ENCODE measurements at regions not wholly inside any gene's neighbourhood (a gene's known extent, or its start where the extent isn't known, plus 50 kb on each side); places are given as distances from the start of the nearest gene placed in this dataset.

DNA sequence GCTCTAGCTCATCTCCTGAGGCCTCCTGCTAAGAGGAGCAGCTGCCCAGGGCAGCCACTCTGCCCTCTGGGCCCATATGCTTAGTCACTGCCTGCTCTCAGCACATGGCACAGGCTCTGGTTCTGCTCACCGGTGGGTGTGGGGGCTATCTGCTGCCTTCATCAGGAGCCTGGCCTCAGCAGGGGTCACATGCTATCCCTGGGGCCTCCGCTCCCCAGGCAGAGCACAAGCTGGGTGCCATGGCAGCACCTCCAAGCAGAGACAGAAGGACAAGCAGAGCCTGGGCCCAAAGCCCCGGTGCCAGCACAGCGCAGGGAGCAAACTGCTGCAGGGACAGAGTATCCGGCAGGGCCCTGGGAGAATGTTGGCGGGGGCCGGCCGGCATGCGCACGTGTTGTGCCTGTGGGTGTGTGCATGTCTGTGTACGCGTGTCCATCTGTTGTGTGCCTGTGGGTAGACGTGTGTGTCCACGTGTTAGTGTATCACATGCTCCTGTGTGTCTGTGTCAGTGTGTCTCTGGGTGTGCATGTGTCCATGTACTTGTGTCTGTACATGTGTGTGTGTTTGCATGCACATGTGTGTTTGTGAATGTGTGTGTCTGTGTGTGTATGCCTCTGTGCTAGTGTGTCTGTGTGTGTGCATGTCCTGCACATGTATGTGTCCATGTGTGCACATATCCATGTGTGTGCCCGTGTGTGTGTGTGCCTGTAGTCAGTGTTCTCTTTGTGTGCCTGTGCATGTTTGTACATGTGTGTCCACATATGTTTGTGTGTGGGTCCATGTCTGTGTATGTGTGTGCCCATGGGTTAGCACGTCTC is 326.9 kb downstream of the TMEM121 start:
- Histone ChIP-seq H3K36me3 (ENCODE audit: control insufficient read depth, insufficient read depth, low read length) (no peaks in the 10 kb centered on the region), H3K27ac (ENCODE audit: insufficient read depth, low read length) (no peak overlapping the region), H3K27me3 (ENCODE audit: control insufficient read depth, insufficient read depth, low read length) (no peaks in the 10 kb centered on the region), H3K9ac (ENCODE audit: insufficient read depth, low read length) (no peak overlapping the region), H3K4me1 (ENCODE audit: control insufficient read depth, extremely low read depth, insufficient read depth, low read length) (no peaks in the 10 kb centered on the region), H3K4me2 (ENCODE audit: extremely low read depth, insufficient read depth, low read length) (no peak overlapping the region), H2AFZ (ENCODE audit: low read length) (no peak overlapping the region), H3K4me3 (replicated peaks in 1 of 4; ENCODE audit: control extremely low read depth in 1 of 4, insufficient read depth in 1 of 4, low read depth in 3 of 4, low read length in 4 of 4) (no peak overlapping the region), H4K20me1 (ENCODE audit: control insufficient read depth, extremely low read depth, insufficient read depth, low read length) (no peaks in the 10 kb centered on the region), H3K79me2 (ENCODE audit: control insufficient read depth, insufficient read depth, low read length) (no peaks in the 10 kb centered on the region), H3K9me3 (ENCODE audit: control insufficient read depth, insufficient read depth, low read depth, low read length) (no peaks in the 10 kb centered on the region)
- no peak for DNase-seq (ENCODE audit: low read depth in 2 of 2)
- TF ChIP-seq, protein P1, sequence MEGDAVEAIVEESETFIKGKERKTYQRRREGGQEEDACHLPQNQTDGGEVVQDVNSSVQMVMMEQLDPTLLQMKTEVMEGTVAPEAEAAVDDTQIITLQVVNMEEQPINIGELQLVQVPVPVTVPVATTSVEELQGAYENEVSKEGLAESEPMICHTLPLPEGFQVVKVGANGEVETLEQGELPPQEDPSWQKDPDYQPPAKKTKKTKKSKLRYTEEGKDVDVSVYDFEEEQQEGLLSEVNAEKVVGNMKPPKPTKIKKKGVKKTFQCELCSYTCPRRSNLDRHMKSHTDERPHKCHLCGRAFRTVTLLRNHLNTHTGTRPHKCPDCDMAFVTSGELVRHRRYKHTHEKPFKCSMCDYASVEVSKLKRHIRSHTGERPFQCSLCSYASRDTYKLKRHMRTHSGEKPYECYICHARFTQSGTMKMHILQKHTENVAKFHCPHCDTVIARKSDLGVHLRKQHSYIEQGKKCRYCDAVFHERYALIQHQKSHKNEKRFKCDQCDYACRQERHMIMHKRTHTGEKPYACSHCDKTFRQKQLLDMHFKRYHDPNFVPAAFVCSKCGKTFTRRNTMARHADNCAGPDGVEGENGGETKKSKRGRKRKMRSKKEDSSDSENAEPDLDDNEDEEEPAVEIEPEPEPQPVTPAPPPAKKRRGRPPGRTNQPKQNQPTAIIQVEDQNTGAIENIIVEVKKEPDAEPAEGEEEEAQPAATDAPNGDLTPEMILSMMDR (conservative IDR thresholded peaks at IDR 0.05 in 1 of 2, IDR thresholded peaks at IDR 0.05 in 1 of 2; ENCODE audit: low read depth in 1 of 2, low read length in 2 of 2) = no peak
- TF ChIP-seq EZH2 (IDR thresholded peaks at IDR 0.05; ENCODE audit: low read length, missing control alignments) = no peak

GRCh38 chr14:105853907-105854599 is 327.7 kb downstream of the TMEM121 start:
- no peak for DNase-seq (ENCODE audit: low read depth in 2 of 2)
- Histone ChIP-seq H2AFZ (ENCODE audit: low read length) (no peak overlapping the region), H3K36me3 (ENCODE audit: control insufficient read depth, insufficient read depth, low read length) (no peaks in the 10 kb centered on the region), H4K20me1 (ENCODE audit: control insufficient read depth, extremely low read depth, insufficient read depth, low read length) (no peaks in the 10 kb centered on the region), H3K4me1 (ENCODE audit: control insufficient read depth, extremely low read depth, insufficient read depth, low read length) (no peaks in the 10 kb centered on the region), H3K27ac (ENCODE audit: insufficient read depth, low read length) (no peak overlapping the region), H3K9me3 (ENCODE audit: control insufficient read depth, insufficient read depth, low read depth, low read length) (no peaks in the 10 kb centered on the region), H3K79me2 (ENCODE audit: control insufficient read depth, insufficient read depth, low read length) (no peaks in the 10 kb centered on the region), H3K4me3 (replicated peaks in 1 of 4; ENCODE audit: control extremely low read depth in 1 of 4, insufficient read depth in 1 of 4, low read depth in 3 of 4, low read length in 4 of 4) (no peak overlapping the region), H3K27me3 (ENCODE audit: control insufficient read depth, insufficient read depth, low read length) (no peaks in the 10 kb centered on the region), H3K4me2 (ENCODE audit: extremely low read depth, insufficient read depth, low read length) (no peak overlapping the region), H3K9ac (ENCODE audit: insufficient read depth, low read length) (no peak overlapping the region)
- no peak for TF ChIP-seq EZH2 (IDR thresholded peaks at IDR 0.05; ENCODE audit: low read length, missing control alignments)
- TF ChIP-seq, protein P1 (conservative IDR thresholded peaks at IDR 0.05 in 1 of 2, IDR thresholded peaks at IDR 0.05 in 1 of 2; ENCODE audit: low read depth in 1 of 2, low read length in 2 of 2) = no peak

GRCh38 chr14:105854600-105855245 is 328.3 kb downstream of the TMEM121 start:
- no peak for TF ChIP-seq EZH2 (IDR thresholded peaks at IDR 0.05; ENCODE audit: low read length, missing control alignments)
- TF ChIP-seq, protein P1 (conservative IDR thresholded peaks at IDR 0.05 in 1 of 2, IDR thresholded peaks at IDR 0.05 in 1 of 2; ENCODE audit: low read depth in 1 of 2, low read length in 2 of 2) = no peak

More at GRCh38 chr14:105854600-105855245, 328.3 kb downstream of the TMEM121 start:
- H2AFZ ChIP-seq (ENCODE audit: low read length) = no peak overlapping the region
- no peak overlapping the region for H3K4me3 ChIP-seq (replicated peaks in 1 of 4; ENCODE audit: control extremely low read depth in 1 of 4, insufficient read depth in 1 of 4, low read depth in 3 of 4, low read length in 4 of 4)
- no peak overlapping the region for H3K4me2 ChIP-seq (ENCODE audit: extremely low read depth, insufficient read depth, low read length)
- H3K27ac ChIP-seq (ENCODE audit: insufficient read depth, low read length) = no peak overlapping the region
- H3K4me1 ChIP-seq (ENCODE audit: control insufficient read depth, extremely low read depth, insufficient read depth, low read length) = no peaks in the 10 kb centered on the region
- H3K27me3 ChIP-seq (ENCODE audit: control insufficient read depth, insufficient read depth, low read length) = no peaks in the 10 kb centered on the region
- H3K36me3 ChIP-seq (ENCODE audit: control insufficient read depth, insufficient read depth, low read length) = no peaks in the 10 kb centered on the region
- DNase-seq (ENCODE audit: low read depth in 2 of 2) = no peak
- no peak overlapping the region for H3K9ac ChIP-seq (ENCODE audit: insufficient read depth, low read length)
- no peaks in the 10 kb centered on the region for H3K79me2 ChIP-seq (ENCODE audit: control insufficient read depth, insufficient read depth, low read length)
- H4K20me1 ChIP-seq (ENCODE audit: control insufficient read depth, extremely low read depth, insufficient read depth, low read length) = no peaks in the 10 kb centered on the region
- no peaks in the 10 kb centered on the region for H3K9me3 ChIP-seq (ENCODE audit: control insufficient read depth, insufficient read depth, low read depth, low read length)
